ENCODE measurements at regions not wholly inside any gene's neighbourhood (a gene's known extent, or its start where the extent isn't known, plus 50 kb on each side); places are given as distances from the start of the nearest gene placed in this dataset.

DNA sequence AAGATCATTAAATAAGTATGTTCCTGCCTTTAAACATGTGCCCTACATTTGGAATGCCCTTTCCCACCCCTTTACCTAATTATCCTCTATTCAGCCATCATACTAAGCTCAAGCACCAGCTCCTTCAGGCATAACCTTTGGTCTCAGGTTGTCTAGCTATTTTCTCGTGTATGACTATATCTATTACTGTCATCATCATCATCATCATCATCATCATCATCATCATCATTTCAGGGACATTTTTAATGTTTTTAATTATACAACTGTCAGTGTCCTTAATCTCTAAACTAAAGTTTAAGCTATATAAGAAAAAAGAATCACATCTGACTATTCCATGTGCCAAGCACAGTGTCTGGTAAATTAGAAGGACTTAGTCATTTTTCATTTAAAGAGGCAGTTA is 214.6 kb upstream of the CTSO start:
- H3K36me3 Mint-ChIP-seq (ENCODE audit: low read depth): no peaks in the 10 kb centered on the region
- 89 to 100% methylated on average over 1 of the region's 1 CpG for WGBS, 2 experiments (ENCODE audit: insufficient coverage in 1 of 2, insufficient read length in 1 of 2)
- no peak overlapping the region for H3K9ac ChIP-seq (ENCODE audit: extremely low read depth, low read length, poor library complexity, severe bottlenecking)

DNA sequence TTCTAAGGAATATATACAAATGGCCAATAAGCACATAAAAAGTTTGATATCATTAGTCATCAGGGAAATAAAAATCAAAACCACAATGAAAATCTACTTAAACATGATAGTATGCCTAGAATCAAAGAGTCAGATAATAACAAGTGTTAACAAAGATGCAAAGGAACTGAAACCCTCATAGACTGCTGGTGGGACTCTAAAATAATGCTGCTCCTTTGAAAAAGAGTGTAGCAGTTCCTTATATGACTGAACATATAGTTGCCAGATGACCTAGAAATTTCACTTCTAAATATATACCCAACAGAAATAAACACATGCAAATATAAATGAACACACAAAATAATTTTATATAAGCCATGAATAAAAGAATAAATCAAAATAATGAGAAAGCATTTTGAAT is 205.1 kb upstream of the CTSO start:
- Histone ChIP-seq H3K4me1 (ENCODE audit: control insufficient read depth, insufficient read depth, low read length) (no peaks in the 10 kb centered on the region), H3K4me3 (ENCODE audit: low read length) (no peak overlapping the region), H3K27ac (ENCODE audit: low read depth, low read length) (no peak overlapping the region), H3K9ac (ENCODE audit: extremely low read depth, low read length, poor library complexity, severe bottlenecking) (no peak overlapping the region), H3K27me3 (ENCODE audit: control insufficient read depth, insufficient read depth, low read length, poor library complexity, severe bottlenecking) (no peaks in the 10 kb centered on the region), H3K36me3 (ENCODE audit: control insufficient read depth, insufficient read depth, low read length) (no peaks in the 10 kb centered on the region), H3K9me3 (ENCODE audit: control insufficient read depth, low read length) (no peaks in the 10 kb centered on the region)
- TF ChIP-seq CTCF (conservative IDR thresholded peaks at IDR 0.05): no peak
- Mint-ChIP-seq H3K36me3 (ENCODE audit: low read depth) (no peaks in the 10 kb centered on the region), H3K4me1 (no peaks in the 10 kb centered on the region), H3K27me3 (ENCODE audit: insufficient read depth) (no peaks in the 10 kb centered on the region), H3K4me3 (no peak overlapping the region), H3K27ac (no peak overlapping the region), H3K9me3 (no peaks in the 10 kb centered on the region)
- no peak for DNase-seq

More for the DNA sequence above, 214.6 kb upstream of the CTSO start:
- no peak for DNase-seq
- H3K27me3 ChIP-seq (ENCODE audit: control insufficient read depth, insufficient read depth, low read length, poor library complexity, severe bottlenecking): no peaks in the 10 kb centered on the region
- H3K4me1 ChIP-seq (ENCODE audit: control insufficient read depth, insufficient read depth, low read length): no peaks in the 10 kb centered on the region
- H3K9me3 Mint-ChIP-seq: no peaks in the 10 kb centered on the region
- no peak for TF ChIP-seq CTCF (conservative IDR thresholded peaks at IDR 0.05)
- no peak overlapping the region for H3K4me3 Mint-ChIP-seq
- no peak overlapping the region for H3K4me3 ChIP-seq (ENCODE audit: low read length)
- no peaks in the 10 kb centered on the region for H3K36me3 ChIP-seq (ENCODE audit: control insufficient read depth, insufficient read depth, low read length)
- no peaks in the 10 kb centered on the region for H3K9me3 ChIP-seq (ENCODE audit: control insufficient read depth, low read length)
- H3K4me1 Mint-ChIP-seq: peaks cover 10% of the 10 kb centered on the region
- H3K27ac Mint-ChIP-seq: no peak overlapping the region
- H3K27ac ChIP-seq (ENCODE audit: low read depth, low read length): no peak overlapping the region
- H3K27me3 Mint-ChIP-seq (ENCODE audit: insufficient read depth): no peaks in the 10 kb centered on the region

DNA sequence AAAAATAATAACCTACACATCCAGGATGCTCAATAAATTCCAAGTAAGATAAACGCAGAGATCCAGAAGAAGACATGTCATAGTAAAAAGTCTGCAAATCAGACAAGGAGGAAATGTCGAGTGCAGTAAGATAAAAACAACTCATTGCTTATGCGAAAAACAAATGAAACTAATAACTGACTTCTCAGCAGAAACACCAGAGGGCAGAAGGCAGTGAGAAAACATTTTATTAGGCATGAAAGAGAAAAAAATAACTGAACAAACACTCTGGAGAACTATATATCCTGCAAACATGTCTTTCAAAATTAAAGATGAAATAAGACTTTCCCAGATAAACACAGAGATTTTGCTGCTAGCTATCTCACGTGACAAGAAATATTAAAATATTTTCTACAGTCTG is 201.3 kb upstream of the CTSO start:
- peak; percentile 46 for TF ChIP-seq CTCF (conservative IDR thresholded peaks at IDR 0.05)
- no peak for DNase-seq
- H3K9me3 Mint-ChIP-seq: no peaks in the 10 kb centered on the region
- no peak overlapping the region for H3K4me3 ChIP-seq (ENCODE audit: low read length)
- no peak overlapping the region for H3K27ac Mint-ChIP-seq
- H3K9me3 ChIP-seq (ENCODE audit: control insufficient read depth, low read length): peaks cover 18% of the 10 kb centered on the region
- no peaks in the 10 kb centered on the region for H3K27me3 Mint-ChIP-seq (ENCODE audit: insufficient read depth)
- 89 to 100% methylated on average over 1 to 4 of the region's 4 CpGs for WGBS, 2 experiments (ENCODE audit: insufficient coverage in 1 of 2, insufficient read length in 1 of 2)
- H3K9ac ChIP-seq (ENCODE audit: extremely low read depth, low read length, poor library complexity, severe bottlenecking): no peak overlapping the region
- no peaks in the 10 kb centered on the region for H3K4me1 Mint-ChIP-seq
- H3K4me3 Mint-ChIP-seq: no peak overlapping the region
- no peaks in the 10 kb centered on the region for H3K36me3 ChIP-seq (ENCODE audit: control insufficient read depth, insufficient read depth, low read length)
- H3K36me3 Mint-ChIP-seq (ENCODE audit: low read depth): no peaks in the 10 kb centered on the region
- no peaks in the 10 kb centered on the region for H3K27me3 ChIP-seq (ENCODE audit: control insufficient read depth, insufficient read depth, low read length, poor library complexity, severe bottlenecking)
- no peak overlapping the region for H3K27ac ChIP-seq (ENCODE audit: low read depth, low read length)
- H3K4me1 ChIP-seq (ENCODE audit: control insufficient read depth, insufficient read depth, low read length): no peaks in the 10 kb centered on the region
